ENCODE measurements at regions not wholly inside any gene's neighbourhood (a gene's known extent, or its start where the extent isn't known, plus 50 kb on each side); places are given as distances from the start of the nearest gene placed in this dataset.

- Histone ChIP-seq H3K36me3 (ENCODE audit: control insufficient read depth, low read depth, low read length) (no peaks in the 10 kb centered on the region), H3K9me3 (ENCODE audit: control insufficient read depth, low read depth, low read length) (no peaks in the 10 kb centered on the region), H3K27ac (ENCODE audit: low read length) (no peak overlapping the region), H3K4me3 (ENCODE audit: low read length) (no peak overlapping the region), H3K4me1 (ENCODE audit: control insufficient read depth, low read depth, low read length) (peaks cover 6% of the 10 kb centered on the region), H3K27me3 (ENCODE audit: control insufficient read depth, insufficient read depth, low read length) (no peaks in the 10 kb centered on the region), H3K9ac (ENCODE audit: low read length) (no peak overlapping the region)
Observed at GRCh38 chr3:19769694-19770093, 164.3 kb downstream of the EFHB start.

GRCh38 chr3:19765954-19766353, 168.1 kb downstream of the EFHB start:
- H3K27me3 ChIP-seq (ENCODE audit: control insufficient read depth, insufficient read depth, low read length) = no peaks in the 10 kb centered on the region
- no peaks in the 10 kb centered on the region for H3K4me1 ChIP-seq (ENCODE audit: control insufficient read depth, low read depth, low read length)
- no peak overlapping the region for H3K9ac ChIP-seq (ENCODE audit: low read length)
- H3K4me3 ChIP-seq (ENCODE audit: low read length) = no peak overlapping the region
- H3K27ac ChIP-seq (ENCODE audit: low read length) = no peak overlapping the region
- no peaks in the 10 kb centered on the region for H3K36me3 ChIP-seq (ENCODE audit: control insufficient read depth, low read depth, low read length)
- H3K9me3 ChIP-seq (ENCODE audit: control insufficient read depth, low read depth, low read length) = no peaks in the 10 kb centered on the region

- Histone ChIP-seq H3K27ac (ENCODE audit: low read length) (no peak overlapping the region), H3K4me1 (ENCODE audit: control insufficient read depth, low read depth, low read length) (no peaks in the 10 kb centered on the region), H3K36me3 (ENCODE audit: control insufficient read depth, low read depth, low read length) (no peaks in the 10 kb centered on the region), H3K9me3 (ENCODE audit: control insufficient read depth, low read depth, low read length) (no peaks in the 10 kb centered on the region), H3K27me3 (ENCODE audit: control insufficient read depth, insufficient read depth, low read length) (no peaks in the 10 kb centered on the region), H3K4me3 (ENCODE audit: low read length) (no peak overlapping the region), H3K9ac (ENCODE audit: low read length) (no peak overlapping the region)
Observed at GRCh38 chr3:19757773-19758172, 176.2 kb downstream of the EFHB start.

GRCh38 chr3:19749448-19750017, 184.5 kb downstream of the EFHB start:
- Histone ChIP-seq H3K36me3 (ENCODE audit: control insufficient read depth, low read depth, low read length) (no peaks in the 10 kb centered on the region), H3K27me3 (ENCODE audit: control insufficient read depth, insufficient read depth, low read length) (no peaks in the 10 kb centered on the region), H3K27ac (ENCODE audit: low read length) (no peak overlapping the region), H3K4me1 (ENCODE audit: control insufficient read depth, low read depth, low read length) (peaks cover 9% of the 10 kb centered on the region), H3K4me3 (ENCODE audit: low read length) (no peak overlapping the region), H3K9me3 (ENCODE audit: control insufficient read depth, low read depth, low read length) (no peaks in the 10 kb centered on the region), H3K9ac (ENCODE audit: low read length) (no peak overlapping the region)

GRCh38 chr3:19748782-19749447, 185.1 kb downstream of the EFHB start:
- Histone ChIP-seq H3K9ac (ENCODE audit: low read length) (no peak overlapping the region), H3K4me1 (ENCODE audit: control insufficient read depth, low read depth, low read length) (peaks cover 15% of the 10 kb centered on the region), H3K27me3 (ENCODE audit: control insufficient read depth, insufficient read depth, low read length) (no peaks in the 10 kb centered on the region), H3K9me3 (ENCODE audit: control insufficient read depth, low read depth, low read length) (no peaks in the 10 kb centered on the region), H3K36me3 (ENCODE audit: control insufficient read depth, low read depth, low read length) (no peaks in the 10 kb centered on the region), H3K27ac (ENCODE audit: low read length) (no peak overlapping the region), H3K4me3 (ENCODE audit: low read length) (no peak overlapping the region)

- Histone ChIP-seq H3K36me3 (ENCODE audit: control insufficient read depth, low read depth, low read length) (no peaks in the 10 kb centered on the region), H3K9me3 (ENCODE audit: control insufficient read depth, low read depth, low read length) (no peaks in the 10 kb centered on the region), H3K27ac (ENCODE audit: low read length) (no peak overlapping the region), H3K4me3 (ENCODE audit: low read length) (no peak overlapping the region), H3K27me3 (ENCODE audit: control insufficient read depth, insufficient read depth, low read length) (no peaks in the 10 kb centered on the region), H3K9ac (ENCODE audit: low read length) (no peak overlapping the region), H3K4me1 (ENCODE audit: control insufficient read depth, low read depth, low read length) (peaks cover 27% of the 10 kb centered on the region)
Observed at GRCh38 chr3:19744047-19744446, 190.0 kb downstream of the EFHB start.

GRCh38 chr3:19742935-19743334, 191.1 kb downstream of the EFHB start:
- Histone ChIP-seq H3K4me1 (ENCODE audit: control insufficient read depth, low read depth, low read length) (peaks cover 27% of the 10 kb centered on the region), H3K27me3 (ENCODE audit: control insufficient read depth, insufficient read depth, low read length) (no peaks in the 10 kb centered on the region), H3K4me3 (ENCODE audit: low read length) (no peak overlapping the region), H3K36me3 (ENCODE audit: control insufficient read depth, low read depth, low read length) (no peaks in the 10 kb centered on the region), H3K9ac (ENCODE audit: low read length) (no peak overlapping the region), H3K27ac (ENCODE audit: low read length) (no peak overlapping the region), H3K9me3 (ENCODE audit: control insufficient read depth, low read depth, low read length) (no peaks in the 10 kb centered on the region)

- H3K4me1 ChIP-seq (ENCODE audit: control insufficient read depth, low read depth, low read length) = peaks cover 18% of the 10 kb centered on the region
- H3K9ac ChIP-seq (ENCODE audit: low read length) = no peak overlapping the region
- no peak overlapping the region for H3K4me3 ChIP-seq (ENCODE audit: low read length)
- H3K9me3 ChIP-seq (ENCODE audit: control insufficient read depth, low read depth, low read length) = no peaks in the 10 kb centered on the region
- no peaks in the 10 kb centered on the region for H3K27me3 ChIP-seq (ENCODE audit: control insufficient read depth, insufficient read depth, low read length)
- H3K27ac ChIP-seq (ENCODE audit: low read length) = no peak overlapping the region
- H3K36me3 ChIP-seq (ENCODE audit: control insufficient read depth, low read depth, low read length) = no peaks in the 10 kb centered on the region
Observed at GRCh38 chr3:19739504-19739903, 194.5 kb downstream of the EFHB start.

- Histone ChIP-seq H3K27ac (ENCODE audit: low read length) (no peak overlapping the region), H3K27me3 (ENCODE audit: control insufficient read depth, insufficient read depth, low read length) (no peaks in the 10 kb centered on the region), H3K4me3 (ENCODE audit: low read length) (no peak overlapping the region), H3K36me3 (ENCODE audit: control insufficient read depth, low read depth, low read length) (no peaks in the 10 kb centered on the region), H3K9me3 (ENCODE audit: control insufficient read depth, low read depth, low read length) (no peaks in the 10 kb centered on the region), H3K9ac (ENCODE audit: low read length) (no peak overlapping the region), H3K4me1 (ENCODE audit: control insufficient read depth, low read depth, low read length) (peaks cover 11% of the 10 kb centered on the region)
Observed at GRCh38 chr3:19738846-19739245, 195.2 kb downstream of the EFHB start.

GRCh38 chr3:19735111-19735510, 198.9 kb downstream of the EFHB start:
- no peaks in the 10 kb centered on the region for H3K9me3 ChIP-seq (ENCODE audit: control insufficient read depth, low read depth, low read length)
- H3K9ac ChIP-seq (ENCODE audit: low read length) = no peak overlapping the region
- H3K27ac ChIP-seq (ENCODE audit: low read length) = no peak overlapping the region
- no peaks in the 10 kb centered on the region for H3K36me3 ChIP-seq (ENCODE audit: control insufficient read depth, low read depth, low read length)
- H3K27me3 ChIP-seq (ENCODE audit: control insufficient read depth, insufficient read depth, low read length) = no peaks in the 10 kb centered on the region
- H3K4me1 ChIP-seq (ENCODE audit: control insufficient read depth, low read depth, low read length) = peaks cover 4% of the 10 kb centered on the region
- no peak overlapping the region for H3K4me3 ChIP-seq (ENCODE audit: low read length)

- Histone ChIP-seq H3K27me3 (ENCODE audit: control insufficient read depth, insufficient read depth, low read length) (no peaks in the 10 kb centered on the region), H3K36me3 (ENCODE audit: control insufficient read depth, low read depth, low read length) (no peaks in the 10 kb centered on the region), H3K27ac (ENCODE audit: low read length) (no peak overlapping the region), H3K9me3 (ENCODE audit: control insufficient read depth, low read depth, low read length) (no peaks in the 10 kb centered on the region), H3K4me1 (ENCODE audit: control insufficient read depth, low read depth, low read length) (no peaks in the 10 kb centered on the region), H3K4me3 (ENCODE audit: low read length) (no peak overlapping the region), H3K9ac (ENCODE audit: low read length) (no peak overlapping the region)
Observed at GRCh38 chr3:19734453-19734852, 199.6 kb downstream of the EFHB start.

GRCh38 chr3:19725000-19725399, 209.0 kb downstream of the EFHB start:
- H3K27ac ChIP-seq (ENCODE audit: low read length) = no peak overlapping the region
- no peak overlapping the region for H3K4me3 ChIP-seq (ENCODE audit: low read length)
- H3K4me1 ChIP-seq (ENCODE audit: control insufficient read depth, low read depth, low read length) = no peaks in the 10 kb centered on the region
- H3K36me3 ChIP-seq (ENCODE audit: control insufficient read depth, low read depth, low read length) = no peaks in the 10 kb centered on the region
- H3K27me3 ChIP-seq (ENCODE audit: control insufficient read depth, insufficient read depth, low read length) = no peaks in the 10 kb centered on the region
- H3K9ac ChIP-seq (ENCODE audit: low read length) = no peak overlapping the region
- peaks cover 23% of the 10 kb centered on the region for H3K9me3 ChIP-seq (ENCODE audit: control insufficient read depth, low read depth, low read length)
